ENCODE measurements at regions not wholly inside any gene's neighbourhood (a gene's known extent, or its start where the extent isn't known, plus 50 kb on each side); places are given as distances from the start of the nearest gene placed in this dataset.

- DNase-seq (ENCODE audit: low spot score), result no peak
Measured at GRCh38 chr18:74023220-74023619, 124.4 kb downstream of the FBXO15 start.

GRCh38 chr18:74019864-74020263, 127.8 kb downstream of the FBXO15 start:
- DNase-seq (ENCODE audit: low spot score), result no peak

GRCh38 chr18:74013955-74014354, 133.7 kb downstream of the FBXO15 start:
- DNase-seq (ENCODE audit: low spot score), result peak; percentile 81

GRCh38 chr18:74012954-74013630, 134.5 kb downstream of the FBXO15 start:
- DNase-seq (ENCODE audit: low spot score), result no peak

GRCh38 chr18:74006143-74006542, 141.5 kb downstream of the FBXO15 start:
- no peak for DNase-seq (ENCODE audit: low spot score)

- DNase-seq (ENCODE audit: low spot score), result no peak
Measured at GRCh38 chr18:74005320-74006109, 142.1 kb downstream of the FBXO15 start.

GRCh38 chr18:73992242-73993022, 155.2 kb downstream of the FBXO15 start:
- DNase-seq (ENCODE audit: low spot score), result no peak

- DNase-seq (ENCODE audit: low spot score), result no peak
Measured at GRCh38 chr18:73991570-73991969, 156.1 kb downstream of the FBXO15 start.

- DNase-seq (ENCODE audit: low spot score), result no peak
Measured at GRCh38 chr18:73990258-73990657, 157.4 kb downstream of the FBXO15 start.

GRCh38 chr18:73987247-73987980, 160.2 kb downstream of the FBXO15 start:
- DNase-seq (ENCODE audit: low spot score), result no peak

- no peak for DNase-seq (ENCODE audit: low spot score)
Measured at GRCh38 chr18:73986711-73987110, 160.9 kb downstream of the FBXO15 start.

GRCh38 chr18:73985855-73986625, 161.6 kb downstream of the FBXO15 start:
- no peak for DNase-seq (ENCODE audit: low spot score)

GRCh38 chr18:73983970-73984369, 163.7 kb downstream of the FBXO15 start:
- no peak for DNase-seq (ENCODE audit: low spot score)

- DNase-seq (ENCODE audit: low spot score), result no peak
Measured at GRCh38 chr18:73983496-73983895, 164.1 kb downstream of the FBXO15 start.

GRCh38 chr18:73981796-73982195, 165.8 kb downstream of the FBXO15 start:
- DNase-seq (ENCODE audit: low spot score), result no peak

- DNase-seq (ENCODE audit: low spot score), result no peak
Measured at GRCh38 chr18:73980289-73980979, 167.2 kb downstream of the FBXO15 start.

GRCh38 chr18:73979742-73980141, 167.9 kb downstream of the FBXO15 start:
- DNase-seq (ENCODE audit: low spot score), result no peak

GRCh38 chr18:73976433-73976832, 171.2 kb downstream of the FBXO15 start:
- no peak for DNase-seq (ENCODE audit: low spot score)

- DNase-seq (ENCODE audit: low spot score), result no peak
Measured at GRCh38 chr18:73975266-73975665, 172.4 kb downstream of the FBXO15 start.

- no peak for DNase-seq (ENCODE audit: low spot score)
Measured at GRCh38 chr18:73973972-73974371, 173.7 kb downstream of the FBXO15 start.

GRCh38 chr18:73966954-73967353, 180.7 kb downstream of the FBXO15 start:
- DNase-seq (ENCODE audit: low spot score), result no peak

Data from SW480 (cell line).